Hindlimb muscle (tissue), 1 donor: ENCODE measurements at regions not wholly inside any gene's neighbourhood (a gene's known extent, or its start where the extent isn't known, plus 50 kb on each side); places are given as distances from the start of the nearest gene placed in this dataset.
"Not testable (repeated sequence)": the region's sequence is repeated elsewhere in the genome, so short reads cannot be mapped to it uniquely, and the experiment has no call there.

Source experiments
- DNase-seq: peaks from one replicate; pipeline ENCODE4 v3.0.0-alpha.2; 2013

DNA sequence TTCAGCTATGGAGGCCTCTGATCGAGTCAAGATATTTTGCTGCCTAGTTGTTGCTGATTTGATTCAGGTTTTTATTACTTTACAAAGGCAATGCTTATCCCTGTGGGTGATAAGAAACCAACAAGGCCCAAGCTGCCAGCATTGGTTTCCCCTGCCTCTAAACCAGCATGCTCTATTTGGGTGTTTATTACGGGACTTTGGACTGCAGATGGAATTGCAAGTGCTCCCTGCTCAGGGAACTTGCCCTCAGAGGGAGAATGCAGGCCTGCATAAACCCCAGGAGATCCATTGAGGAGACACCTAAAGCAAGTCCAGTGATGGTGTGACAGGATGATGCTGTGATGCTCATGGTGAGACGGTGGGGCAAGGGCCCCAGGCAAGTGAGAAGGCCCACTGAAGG lies 172.1 kb downstream of the VAPA start:
- DNase-seq = no peak

DNA sequence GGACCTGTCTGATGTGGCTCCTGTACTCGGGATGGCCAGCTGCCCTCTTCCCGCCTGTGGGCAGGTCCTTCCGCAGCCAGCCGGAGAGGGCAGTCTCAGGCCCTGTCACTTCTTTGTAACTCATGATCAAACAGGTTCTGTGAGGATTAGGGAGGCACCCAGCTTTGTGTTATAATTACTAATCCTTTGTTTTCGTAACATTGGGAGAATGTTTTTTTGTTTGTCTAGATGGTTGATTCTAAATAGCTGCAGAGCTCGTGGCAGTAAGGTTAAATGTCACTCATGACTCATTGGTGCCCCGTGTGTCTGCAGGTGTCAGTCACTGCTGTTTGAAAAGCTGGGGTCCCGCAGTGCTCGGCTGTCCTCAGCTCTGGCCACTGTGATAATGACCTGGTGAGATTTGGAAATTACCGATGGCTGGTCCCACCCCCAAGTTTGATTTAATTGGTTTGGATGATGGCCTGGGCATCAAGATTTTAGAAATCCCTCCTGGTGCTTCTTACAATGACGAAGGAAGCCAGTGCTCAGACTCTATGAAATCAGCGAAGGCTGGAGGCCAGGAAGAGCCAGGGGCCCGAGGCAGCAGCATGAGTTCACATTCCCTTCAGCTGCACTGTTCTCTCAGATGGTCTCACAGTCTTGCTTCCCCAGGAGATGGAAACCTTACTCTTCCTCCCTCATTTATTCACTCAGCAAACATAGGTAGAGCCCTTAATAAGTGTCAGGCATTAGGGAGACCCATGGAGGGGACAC lies 172.8 kb downstream of the VAPA start:
- no peak for DNase-seq

DNA sequence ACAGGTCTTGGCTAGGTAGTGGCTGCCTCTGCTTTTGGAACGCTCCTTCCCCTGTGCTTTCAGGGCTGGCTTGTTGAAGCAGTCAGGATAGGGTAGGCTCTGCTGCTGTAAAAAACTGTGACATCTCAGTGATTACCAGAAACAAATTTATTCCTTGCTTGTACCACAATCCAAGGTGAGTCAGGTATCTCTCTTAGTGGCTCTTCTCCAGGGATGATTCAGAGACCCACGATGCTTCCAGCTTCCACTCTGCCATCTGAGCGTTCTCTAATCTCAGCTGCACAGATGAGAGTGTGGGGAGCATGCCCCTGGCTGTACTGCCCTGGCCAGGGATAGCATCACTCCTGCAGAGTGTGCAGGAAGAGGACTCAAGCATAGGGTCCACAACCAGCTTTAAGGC lies 174.9 kb downstream of the VAPA start:
- no peak for DNase-seq

DNA sequence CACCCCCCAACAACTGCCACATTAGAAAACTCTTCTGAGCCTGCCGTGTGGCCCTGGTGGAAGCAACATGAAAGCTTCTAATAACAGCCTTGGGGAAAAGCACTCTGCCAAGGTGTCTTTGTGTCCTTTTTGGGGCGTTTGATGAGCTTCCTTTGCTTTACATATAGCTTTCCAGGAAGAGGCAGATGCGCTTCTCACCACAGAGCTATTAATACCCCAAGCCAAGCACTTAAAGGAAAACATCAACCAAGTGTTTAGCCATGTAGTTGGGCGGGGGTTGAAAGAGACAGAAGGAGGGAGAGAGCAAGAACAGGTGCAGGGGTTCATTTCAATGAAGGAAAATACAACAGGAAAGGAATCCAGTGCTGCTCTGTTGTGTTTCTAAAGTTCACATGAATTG lies 176.1 kb downstream of the VAPA start:
- DNase-seq = no peak

DNA sequence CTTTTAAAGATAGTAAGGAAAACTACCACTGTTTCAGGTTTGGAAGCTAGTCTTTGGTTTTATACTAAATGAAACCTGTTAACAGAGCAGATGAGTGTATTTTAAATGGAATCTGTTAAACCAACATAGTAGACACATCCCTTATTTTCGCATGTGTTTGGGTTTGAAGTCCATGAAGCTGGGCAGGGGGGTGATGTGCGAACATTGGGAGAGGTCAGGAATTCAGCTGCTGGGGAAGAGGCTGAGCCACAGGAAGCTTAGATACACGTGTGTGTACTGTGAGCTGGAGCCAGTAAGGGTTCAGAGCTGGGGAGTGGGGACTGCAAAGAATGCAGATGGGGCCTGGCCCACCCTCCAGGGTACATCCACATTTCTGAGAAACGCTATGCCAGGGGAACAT lies 176.9 kb downstream of the VAPA start:
- DNase-seq = no peak

DNA sequence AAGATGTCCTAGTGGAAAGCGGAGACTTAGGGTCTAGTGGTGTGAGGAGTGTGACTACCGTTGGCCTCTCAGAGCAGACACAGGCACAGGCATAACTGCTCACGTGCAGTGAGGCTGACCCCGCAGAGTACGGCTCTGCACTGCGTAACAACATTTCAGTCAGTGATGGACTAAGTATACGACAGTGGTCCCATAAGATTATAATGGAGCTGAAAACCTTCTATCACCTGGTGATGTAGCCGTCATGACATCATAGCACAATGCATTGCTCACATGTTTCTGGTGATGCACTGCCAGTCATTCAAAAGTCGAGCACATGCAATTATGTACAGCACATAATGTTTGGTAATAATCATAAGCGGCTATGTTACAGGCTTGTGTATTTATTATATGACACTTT lies 179.6 kb downstream of the VAPA start:
- DNase-seq = no peak

DNA sequence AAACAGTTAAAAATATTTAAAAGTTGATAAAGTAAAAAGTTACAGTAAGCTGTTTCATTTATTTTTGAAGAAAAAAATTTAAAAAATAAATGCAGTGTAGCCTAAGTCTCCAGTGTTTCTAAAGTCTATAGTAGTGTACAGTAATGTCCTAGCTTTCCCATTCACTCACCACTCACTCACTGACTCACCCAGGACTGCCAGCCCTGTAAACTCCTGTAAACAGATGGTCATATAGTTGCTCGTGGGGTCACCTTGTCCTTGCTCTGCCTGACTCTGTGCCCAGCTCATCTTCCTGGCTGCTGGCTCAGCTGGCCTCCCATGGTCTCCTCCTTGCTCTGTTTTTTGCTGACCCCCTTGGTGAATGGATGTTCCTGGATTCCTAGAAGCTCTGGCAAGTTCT lies 180.3 kb downstream of the VAPA start:
- DNase-seq = no peak

DNA sequence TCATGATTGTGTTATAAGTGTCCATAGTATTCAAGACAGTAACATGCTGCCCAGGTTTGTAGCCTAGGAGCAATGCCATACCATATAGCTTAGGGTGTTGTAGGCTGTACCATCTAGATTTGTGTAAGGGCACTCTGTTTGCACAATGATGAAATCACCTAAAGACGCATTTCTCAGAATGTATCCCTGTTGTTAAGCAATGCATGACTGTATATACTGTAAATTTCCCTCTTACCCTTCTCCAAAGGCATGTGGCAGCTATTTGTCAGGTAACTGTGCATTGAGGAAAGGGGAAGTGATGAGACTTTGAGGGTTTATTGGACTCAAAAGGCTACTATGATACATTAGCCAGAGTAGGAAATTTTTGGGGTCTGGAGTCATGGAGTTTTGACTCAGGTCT lies 180.8 kb downstream of the VAPA start:
- no peak for DNase-seq

DNA sequence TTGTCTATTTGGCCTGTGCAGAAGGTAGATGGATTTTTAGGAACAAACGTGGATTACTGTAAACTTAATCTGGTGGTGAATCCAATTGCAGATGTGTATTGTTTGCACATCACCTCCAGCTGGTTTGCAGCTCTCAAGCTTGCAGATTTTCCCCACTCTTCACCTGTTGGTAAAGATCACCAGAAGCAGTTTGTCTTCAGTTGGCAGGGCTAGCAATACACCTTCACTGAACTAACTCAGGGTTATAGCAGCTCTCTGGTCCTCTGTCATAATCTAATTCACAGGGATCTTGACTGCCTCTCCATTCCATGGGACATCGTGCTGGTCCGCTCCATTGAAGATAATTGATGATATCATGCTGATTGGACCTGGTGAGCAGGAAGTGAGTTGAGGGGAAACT lies 181.5 kb downstream of the VAPA start:
- no peak for DNase-seq

DNA sequence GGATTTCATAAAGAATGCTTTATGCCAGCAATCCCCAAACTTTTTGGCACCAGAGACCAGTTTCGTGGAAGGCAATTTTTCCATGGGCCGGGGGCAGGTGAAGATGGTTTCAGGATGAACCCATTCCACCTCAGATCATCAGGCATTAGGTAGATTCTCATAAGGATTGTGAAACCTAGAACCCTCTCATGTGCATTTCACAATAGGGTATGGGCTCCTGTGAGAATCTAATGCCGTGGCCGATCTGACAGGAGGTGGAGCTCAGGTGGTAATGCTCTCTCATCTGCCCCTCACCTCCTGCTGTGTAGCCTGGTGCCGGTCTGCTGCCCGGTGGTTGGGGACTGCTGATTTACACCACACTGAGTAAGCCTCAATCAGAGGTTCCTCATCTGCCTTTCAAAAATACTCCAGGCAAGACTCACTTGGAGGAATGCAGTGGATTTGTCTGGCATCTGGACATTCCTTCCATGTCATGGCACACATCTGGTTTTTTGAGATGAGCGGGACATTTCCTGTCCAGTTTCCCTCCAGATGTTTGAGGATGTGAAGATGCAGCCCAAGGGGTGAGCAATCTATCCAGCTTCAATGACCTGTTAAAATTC lies 185.8 kb downstream of the VAPA start:
- DNase-seq = no peak

DNA sequence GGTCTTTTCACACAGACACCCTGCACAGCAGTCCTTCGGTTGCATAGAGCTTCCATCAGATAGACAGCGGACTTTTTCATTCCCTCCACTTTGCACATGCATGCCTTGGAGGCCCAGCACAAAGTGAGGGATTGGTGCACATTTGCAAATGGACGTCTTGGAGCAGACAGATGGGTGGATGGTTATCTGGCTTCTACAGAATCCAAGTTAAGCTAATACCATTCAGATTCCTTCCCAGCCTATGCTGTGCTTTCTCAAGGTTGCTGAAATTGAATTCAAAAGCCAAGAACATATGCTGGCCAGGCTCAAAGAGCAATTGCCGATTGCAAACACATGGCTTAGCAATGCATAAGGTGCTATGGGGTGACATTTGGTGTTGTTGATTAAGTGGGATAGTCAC lies 186.4 kb downstream of the VAPA start:
- DNase-seq = no peak

DNA sequence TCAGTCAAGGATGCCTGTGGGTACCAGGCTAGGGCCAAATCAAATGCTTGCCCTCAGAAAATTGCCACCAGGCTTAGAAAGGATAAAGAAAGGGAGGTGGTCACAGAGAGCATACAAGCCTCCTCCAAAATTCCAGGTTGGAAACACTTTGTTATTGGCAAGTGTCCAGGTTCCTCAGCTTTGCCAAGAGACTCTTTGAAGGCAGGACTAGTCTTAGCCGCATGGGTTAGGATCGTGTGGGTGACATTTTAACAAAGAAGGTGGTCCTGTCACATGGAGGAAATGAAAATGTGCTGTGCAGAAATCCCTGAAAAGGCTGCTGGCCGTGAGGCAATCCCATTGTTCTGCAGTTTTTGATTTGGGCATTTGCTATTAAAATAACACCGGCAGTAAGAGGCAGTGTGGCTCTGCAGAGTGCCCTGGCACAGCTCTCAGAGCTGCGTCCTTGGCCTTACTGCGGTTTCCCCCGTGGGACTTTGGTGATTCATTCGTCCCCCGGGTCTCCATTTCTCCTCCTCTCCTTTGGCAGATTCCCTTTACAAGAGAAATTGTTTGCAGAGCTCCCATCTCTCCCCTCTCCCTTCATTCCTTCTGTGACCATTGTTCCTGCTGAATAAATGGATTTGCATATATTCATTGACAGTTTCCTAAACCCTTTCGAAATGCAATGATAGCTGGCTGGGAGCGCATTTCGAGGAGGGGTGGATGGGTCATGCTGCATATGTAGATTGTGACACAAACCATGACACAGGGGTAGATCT lies 187.3 kb downstream of the VAPA start:
- no peak for DNase-seq

DNA sequence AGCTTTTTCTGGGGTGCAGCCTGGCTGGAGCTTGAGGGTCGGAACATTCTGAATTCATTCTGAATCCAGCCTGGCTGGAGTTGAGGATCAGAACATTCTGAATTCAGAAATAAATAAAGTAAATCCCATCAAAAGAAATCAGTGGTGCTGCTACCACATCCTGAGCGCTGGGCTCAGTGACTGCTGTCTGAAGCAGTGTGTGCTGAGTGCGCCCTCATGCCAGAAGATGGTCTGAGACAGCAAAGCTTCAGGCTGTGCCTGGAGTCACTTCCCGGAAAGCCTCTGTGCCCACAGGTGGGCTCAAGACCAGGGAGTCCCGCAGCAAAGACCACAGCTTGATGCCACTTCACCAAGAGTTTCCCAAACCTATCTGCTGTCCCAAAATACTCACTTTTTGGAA lies 187.9 kb downstream of the VAPA start:
- no peak for DNase-seq

DNA sequence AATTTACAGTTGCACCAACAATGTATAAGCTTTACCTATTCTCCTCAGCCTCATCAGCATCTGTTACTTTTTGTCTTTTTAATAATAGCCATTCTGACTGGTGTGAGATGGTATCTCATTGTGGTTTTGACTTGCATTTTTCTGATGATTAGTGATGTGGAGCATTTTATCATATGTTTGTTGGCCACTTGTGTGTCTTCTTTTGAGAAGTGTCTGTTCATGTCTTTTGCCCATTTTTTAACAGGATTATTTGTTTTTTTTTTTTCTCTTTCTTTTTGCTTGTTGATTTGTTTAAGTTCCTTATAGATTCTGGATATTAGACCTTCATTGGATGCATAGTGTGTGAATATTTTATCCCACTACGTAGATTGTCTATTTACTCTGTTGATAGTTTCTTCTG lies 191.3 kb downstream of the VAPA start:
- DNase-seq = not testable (repeated sequence)

DNA sequence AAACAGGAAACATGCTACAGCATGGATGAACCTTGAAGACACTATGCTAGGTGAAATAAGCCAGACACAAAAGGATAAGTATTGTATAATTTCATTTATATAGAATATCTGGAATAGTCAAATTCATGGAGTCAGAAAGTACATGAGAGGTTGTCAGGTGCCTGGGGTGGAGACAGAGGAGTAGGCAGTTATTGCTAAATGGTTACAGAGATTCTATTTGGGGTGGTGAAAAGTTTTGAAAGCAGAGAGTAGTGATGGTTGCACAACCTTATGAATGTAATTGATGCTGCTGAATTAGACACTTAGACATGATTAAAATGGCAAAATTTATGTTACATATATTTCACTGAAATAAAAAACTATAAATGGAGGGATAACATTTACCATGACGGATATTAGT lies 197.4 kb downstream of the VAPA start:
- DNase-seq = no peak

DNA sequence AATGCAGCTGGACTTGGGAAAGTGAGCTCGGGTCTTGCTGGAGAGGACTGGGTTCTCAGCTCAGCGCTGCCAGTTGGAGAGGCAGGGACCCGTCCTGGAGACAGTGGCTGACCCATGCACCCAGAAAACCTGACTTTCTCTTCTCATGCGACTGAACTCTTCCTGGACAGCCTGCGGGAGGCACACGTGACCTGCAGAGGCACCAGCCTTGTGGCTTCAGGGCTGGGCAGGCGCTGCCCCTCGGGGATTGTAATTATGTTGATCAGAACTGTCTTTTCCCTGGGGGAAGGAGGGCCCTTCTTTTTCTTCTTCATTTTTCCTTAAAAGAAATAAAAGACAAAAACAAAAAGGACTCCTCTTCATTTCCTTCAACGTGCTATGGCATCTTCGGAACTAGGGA lies 198.1 kb downstream of the VAPA start:
- no peak for DNase-seq

DNA sequence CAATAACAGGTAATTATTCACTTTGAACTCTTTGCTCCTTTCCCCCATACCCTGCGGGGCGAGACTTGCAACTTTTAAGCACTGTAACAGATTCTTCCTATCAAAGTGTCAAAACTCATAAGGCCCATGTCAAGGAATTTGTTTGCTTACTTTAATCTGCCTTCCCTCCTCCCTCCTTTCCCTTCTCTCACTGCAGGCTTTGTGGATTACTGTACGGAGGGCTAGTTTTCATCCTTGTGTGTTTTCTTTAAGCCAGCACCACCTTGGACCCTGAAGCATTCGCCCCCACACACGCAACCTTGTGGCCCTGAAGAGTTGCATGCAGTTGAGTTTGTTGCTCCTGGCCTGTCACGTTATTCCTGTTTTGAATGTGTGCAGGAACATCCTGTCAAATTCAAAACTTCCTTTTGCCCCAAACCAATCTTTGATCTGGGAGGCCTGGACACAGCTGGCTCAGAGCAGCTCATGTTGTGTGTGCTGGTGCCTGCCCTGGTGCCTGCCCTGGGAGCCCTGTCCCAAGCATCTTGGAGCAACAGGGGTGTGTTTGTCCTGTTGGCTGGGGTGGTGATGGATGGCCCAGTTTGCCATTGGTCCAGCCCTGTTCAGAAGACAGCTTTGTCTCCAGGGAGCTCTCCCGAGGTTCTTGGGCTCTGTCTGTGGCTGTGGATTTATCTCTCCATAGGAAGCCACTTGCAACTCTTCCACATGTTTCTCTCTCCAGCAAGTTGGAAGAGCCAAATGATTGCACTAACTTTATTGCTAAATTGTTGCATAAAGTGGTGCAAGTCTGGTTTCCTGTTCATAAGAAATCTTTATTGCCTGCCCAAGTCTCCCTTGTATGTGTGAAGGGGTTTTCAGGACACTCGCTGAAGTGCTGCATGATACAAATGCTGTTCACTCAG lies 199.6 kb downstream of the VAPA start:
- DNase-seq = no peak

DNA sequence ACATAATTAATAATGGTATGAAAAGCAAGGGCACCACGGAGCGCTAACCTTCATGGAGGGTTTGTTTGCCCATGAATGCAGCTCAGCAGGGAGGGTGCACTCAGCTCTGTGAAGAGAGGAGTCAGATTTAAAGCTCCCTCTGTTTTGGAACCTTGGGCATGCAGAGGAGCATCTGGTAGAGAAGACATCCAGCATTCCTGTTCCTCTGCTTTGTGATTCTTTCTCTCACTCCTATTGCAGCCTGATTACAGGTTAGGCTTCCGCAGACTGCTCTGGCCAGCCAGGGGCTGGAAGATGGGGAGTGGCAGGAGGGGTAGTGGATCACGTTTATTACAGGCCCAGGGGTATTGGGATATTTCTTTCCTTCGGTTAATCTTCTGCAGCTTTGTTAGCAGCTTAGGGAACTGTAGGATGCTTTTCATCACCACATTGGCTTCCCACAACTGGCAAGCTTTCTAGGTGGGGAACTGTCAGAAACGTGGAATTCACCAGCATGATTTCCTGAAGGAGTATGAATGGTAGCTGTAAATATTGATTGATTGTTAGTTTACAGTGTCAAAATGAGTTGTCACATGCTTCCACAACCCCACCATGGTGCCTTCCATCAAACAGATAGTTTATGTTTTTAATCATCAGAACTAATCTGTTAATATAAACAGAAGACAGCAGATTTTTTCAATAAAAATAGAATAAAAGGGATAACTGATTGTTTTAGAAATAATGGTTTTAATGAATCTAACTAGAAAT lies 201.1 kb downstream of the VAPA start:
- DNase-seq = no peak

DNA sequence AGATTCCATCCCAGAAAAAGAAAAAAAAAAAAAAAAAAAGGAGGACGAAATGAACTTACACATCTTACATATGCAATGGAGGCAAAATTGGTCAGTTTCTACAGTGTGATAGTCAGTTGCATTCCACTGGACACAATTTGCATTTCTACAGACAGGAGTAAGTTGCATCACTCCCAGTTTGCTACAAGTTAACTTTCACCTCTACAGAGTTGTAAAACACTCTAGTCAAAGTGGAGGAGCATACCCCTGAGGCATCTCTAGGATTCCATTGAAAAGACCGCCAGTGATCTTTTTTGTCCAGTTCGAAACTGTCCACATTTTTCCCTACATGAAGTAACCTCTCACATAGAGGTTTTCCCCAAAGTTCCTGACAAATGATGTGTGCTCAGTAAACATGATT lies 202.8 kb downstream of the VAPA start:
- DNase-seq = no peak

DNA sequence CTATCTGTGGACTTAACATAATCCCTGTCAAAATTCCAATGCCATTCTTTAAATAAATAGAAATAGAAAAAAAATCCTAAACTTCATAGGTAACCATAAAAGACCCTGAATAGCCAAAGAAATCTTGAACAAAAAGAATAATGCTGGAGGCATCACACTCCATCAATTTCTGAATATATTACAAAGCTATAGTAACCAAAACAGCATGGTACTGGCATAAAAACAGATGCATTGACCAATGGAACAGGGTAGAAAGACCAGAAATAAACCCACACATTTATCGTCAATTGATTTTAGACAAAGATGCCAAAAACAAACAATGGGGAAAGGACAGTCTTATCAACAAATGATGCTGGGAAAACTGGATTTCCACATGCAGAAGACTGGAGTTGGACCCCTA lies 205.7 kb downstream of the VAPA start:
- DNase-seq = no peak

DNA sequence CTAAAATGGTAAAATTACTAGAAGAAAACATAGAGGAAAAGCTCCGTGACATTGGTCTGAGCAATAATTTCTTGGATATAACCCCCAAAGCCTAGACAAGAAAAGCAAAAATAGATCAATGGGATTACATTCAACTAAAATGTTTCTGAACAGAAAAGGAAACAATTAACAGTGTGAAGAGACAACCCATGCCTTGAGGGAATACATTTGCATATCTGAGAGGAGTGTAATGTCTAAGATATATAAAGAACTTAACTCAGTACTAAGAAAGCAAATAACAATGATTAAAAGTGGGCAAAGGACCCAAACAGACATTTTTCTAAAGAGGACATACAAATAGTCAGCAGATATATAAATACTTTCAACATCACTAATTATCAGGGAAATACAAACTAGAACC lies 206.2 kb downstream of the VAPA start:
- DNase-seq = no peak

DNA sequence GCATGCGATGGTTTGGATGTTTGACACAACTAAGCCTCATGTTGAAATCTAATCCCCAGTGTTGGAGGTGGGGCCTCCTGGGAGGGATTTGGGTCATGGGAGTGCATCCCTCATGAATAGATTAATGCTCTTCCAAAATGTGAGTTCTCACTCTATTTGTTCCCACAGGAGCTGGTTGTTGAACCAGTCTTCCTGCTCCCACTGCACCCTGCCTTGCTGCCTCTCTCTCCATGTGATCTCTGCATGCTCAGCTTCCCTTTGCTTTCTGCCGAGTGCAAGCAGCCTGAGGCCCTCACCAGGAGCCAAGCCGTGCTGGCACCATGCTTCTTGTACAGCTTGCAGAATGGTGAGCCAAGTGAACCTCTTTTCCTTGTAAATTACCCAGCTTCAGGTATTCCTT lies 206.8 kb downstream of the VAPA start:
- no peak for DNase-seq
